ENCODE measurements at regions not wholly inside any gene's neighbourhood (a gene's known extent, or its start where the extent isn't known, plus 50 kb on each side); places are given as distances from the start of the nearest gene placed in this dataset.
"Not testable (repeated sequence)": the region's sequence is repeated elsewhere in the genome, so short reads cannot be mapped to it uniquely, and the experiment has no call there.

DNA sequence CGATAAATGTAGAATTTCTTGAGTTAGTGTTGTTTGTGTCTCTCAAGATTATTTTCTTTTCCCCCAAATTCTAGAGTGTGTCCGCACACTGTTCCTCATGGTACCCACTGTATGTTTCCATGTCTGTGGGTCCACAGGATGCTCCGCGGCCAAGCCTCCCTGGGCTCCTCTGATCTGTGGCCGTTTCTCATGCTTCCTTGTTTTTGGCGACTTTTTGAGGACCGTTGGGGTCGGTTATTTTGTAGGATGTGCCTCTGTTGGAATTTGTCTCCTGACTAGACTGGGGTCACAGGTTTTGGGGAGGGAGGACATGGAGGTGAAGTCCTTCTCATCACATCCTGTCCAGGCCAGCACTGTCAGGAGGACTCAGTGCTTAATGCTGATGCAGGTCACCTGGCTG, 140.0 kb downstream of the LAT start:
- no peaks in the 10 kb centered on the region for H3K36me3 Mint-ChIP-seq (ENCODE audit: low read depth)
- no peak for TF ChIP-seq CTCF (IDR thresholded peaks at IDR 0.05; ENCODE audit: unreplicated experiment in 3 of 3)
- no peaks in the 10 kb centered on the region for H3K9me3 Mint-ChIP-seq
- H3K27me3 Mint-ChIP-seq (ENCODE audit: low read depth) = peaks cover 4% of the 10 kb centered on the region
- no peak overlapping the region for H3K4me3 Mint-ChIP-seq
- H3K27ac Mint-ChIP-seq = no peak overlapping the region
- peaks cover 4% of the 10 kb centered on the region for H3K4me1 Mint-ChIP-seq

DNA sequence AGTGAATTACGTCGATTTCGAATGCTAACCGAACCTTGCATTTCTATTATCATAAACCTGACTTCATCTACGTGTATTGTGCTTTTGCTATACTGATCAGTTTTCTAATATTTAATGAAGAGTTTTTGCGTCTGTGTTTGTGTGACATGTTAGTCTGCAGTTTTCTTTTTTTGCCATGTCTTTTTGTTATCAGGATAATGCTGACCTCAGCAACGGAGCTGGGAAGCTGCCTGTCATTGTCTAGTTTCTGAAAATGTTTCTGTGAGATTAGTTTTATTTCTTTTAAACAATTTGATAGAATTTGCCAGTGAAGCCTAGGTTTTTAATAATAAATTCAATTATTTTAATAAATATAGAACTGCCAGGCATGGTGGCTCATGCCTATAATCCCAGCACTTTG, 139.3 kb downstream of the LAT start:
- not testable (repeated sequence) for H3K4me3 Mint-ChIP-seq; H3K9me3 Mint-ChIP-seq; H3K36me3 Mint-ChIP-seq (ENCODE audit: low read depth); H3K27ac Mint-ChIP-seq; H3K27me3 Mint-ChIP-seq (ENCODE audit: low read depth); H3K4me1 Mint-ChIP-seq

DNA sequence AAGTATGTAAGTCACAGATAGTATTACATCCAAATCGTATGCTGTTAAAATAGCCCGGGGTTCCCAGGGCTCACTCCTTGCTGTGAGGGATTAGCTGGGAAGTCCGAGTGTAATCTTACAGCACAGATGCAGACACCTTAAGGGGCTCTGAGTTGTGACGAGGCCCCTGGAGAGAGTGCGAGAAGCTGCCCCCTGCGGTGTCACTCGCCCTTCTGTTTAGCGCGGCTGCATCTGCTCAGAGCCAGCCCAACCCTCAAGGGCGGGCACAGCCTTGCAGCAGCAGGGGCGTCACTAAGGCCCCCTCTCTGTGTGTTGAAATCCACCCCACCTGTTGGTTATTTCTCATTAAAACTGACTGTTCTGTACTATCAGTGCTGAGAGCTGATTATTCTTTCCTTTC, 135.8 kb downstream of the LAT start:
- Mint-ChIP-seq H3K4me1 (peaks cover 11% of the 10 kb centered on the region), H3K27me3 (ENCODE audit: low read depth) (peaks cover 12% of the 10 kb centered on the region)
- H3K4me3 Mint-ChIP-seq; H3K9me3 Mint-ChIP-seq; H3K27ac Mint-ChIP-seq; H3K36me3 Mint-ChIP-seq (ENCODE audit: low read depth): not testable (repeated sequence)

DNA sequence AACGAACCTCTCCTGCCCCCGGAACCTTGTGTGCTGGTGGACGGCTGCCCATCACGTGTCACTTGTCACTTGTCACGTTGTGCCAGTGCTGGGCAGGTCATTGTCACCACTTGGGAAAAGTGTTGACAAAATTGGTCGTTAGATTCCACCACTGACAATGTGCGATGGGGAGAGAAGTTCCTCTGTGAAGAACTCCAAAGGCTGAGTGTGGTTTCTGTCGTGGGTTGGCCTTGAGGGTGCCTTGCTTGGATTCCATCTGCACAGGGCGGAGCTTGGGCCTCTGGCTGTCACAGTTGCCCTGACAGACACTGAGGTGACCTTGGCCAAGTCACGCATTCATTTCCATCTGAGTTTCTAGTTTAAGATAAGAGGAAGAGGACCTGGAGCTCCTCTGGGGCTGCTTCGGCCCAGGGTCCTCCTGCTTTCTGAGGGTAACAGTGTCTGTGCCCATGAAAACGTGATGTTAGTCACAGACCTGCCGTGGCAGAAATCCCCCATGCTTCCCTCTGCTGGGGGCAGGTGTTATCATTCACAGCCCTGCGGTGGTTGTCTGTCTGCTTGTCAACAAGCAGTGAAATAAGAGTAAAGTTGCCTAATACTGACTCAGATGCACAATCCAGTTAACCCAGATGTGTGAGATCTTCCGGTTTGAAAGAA, 133.6 kb downstream of the LAT start:
- H3K4me1 Mint-ChIP-seq = peaks cover 29% of the 10 kb centered on the region
- peaks cover 12% of the 10 kb centered on the region for H3K27me3 Mint-ChIP-seq (ENCODE audit: low read depth)
- H3K9me3 Mint-ChIP-seq; H3K36me3 Mint-ChIP-seq (ENCODE audit: low read depth); H3K27ac Mint-ChIP-seq; H3K4me3 Mint-ChIP-seq: not testable (repeated sequence)

- Mint-ChIP-seq H3K27ac (no peak overlapping the region), H3K9me3 (no peaks in the 10 kb centered on the region), H3K27me3 (ENCODE audit: low read depth) (peaks cover 12% of the 10 kb centered on the region), H3K4me3 (no peak overlapping the region), H3K4me1 (peaks cover 36% of the 10 kb centered on the region), H3K36me3 (ENCODE audit: low read depth) (no peaks in the 10 kb centered on the region)
- TF ChIP-seq CTCF (IDR thresholded peaks at IDR 0.05; ENCODE audit: unreplicated experiment in 3 of 3) = no peak
Measured at GRCh38 chr16:29117631-29118030, 132.8 kb downstream of the LAT start.

DNA sequence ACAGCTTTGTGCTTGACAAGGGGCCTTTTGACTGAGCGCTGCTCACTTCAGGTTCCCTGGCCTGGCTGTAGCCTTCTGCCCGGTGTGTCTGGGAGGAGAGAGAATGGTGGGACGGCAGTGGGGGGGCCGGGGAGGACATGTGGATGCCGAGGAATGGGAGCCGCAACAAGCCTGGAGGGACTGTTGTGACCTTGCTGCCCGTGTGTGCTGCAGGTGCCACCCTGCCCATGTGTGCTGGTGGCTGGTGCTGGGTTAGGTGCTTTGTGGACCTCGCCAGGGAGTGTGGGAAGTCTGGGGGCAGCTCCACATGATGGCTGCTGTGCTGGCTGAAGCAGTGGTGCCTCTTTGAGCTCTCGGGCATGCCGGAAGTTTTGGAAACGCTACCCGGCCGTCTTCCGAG, 132.1 kb downstream of the LAT start:
- H3K36me3 Mint-ChIP-seq (ENCODE audit: low read depth) = no peaks in the 10 kb centered on the region
- H3K4me1 Mint-ChIP-seq = peaks cover 42% of the 10 kb centered on the region
- TF ChIP-seq CTCF (IDR thresholded peaks at IDR 0.05; ENCODE audit: unreplicated experiment in 3 of 3) = no peak
- peak overlapping the region in 1 of 3 experiments; percentile 45 for H3K27ac Mint-ChIP-seq
- peaks cover 12% of the 10 kb centered on the region for H3K27me3 Mint-ChIP-seq (ENCODE audit: low read depth)
- no peak overlapping the region for H3K4me3 Mint-ChIP-seq
- H3K9me3 Mint-ChIP-seq = no peaks in the 10 kb centered on the region

DNA sequence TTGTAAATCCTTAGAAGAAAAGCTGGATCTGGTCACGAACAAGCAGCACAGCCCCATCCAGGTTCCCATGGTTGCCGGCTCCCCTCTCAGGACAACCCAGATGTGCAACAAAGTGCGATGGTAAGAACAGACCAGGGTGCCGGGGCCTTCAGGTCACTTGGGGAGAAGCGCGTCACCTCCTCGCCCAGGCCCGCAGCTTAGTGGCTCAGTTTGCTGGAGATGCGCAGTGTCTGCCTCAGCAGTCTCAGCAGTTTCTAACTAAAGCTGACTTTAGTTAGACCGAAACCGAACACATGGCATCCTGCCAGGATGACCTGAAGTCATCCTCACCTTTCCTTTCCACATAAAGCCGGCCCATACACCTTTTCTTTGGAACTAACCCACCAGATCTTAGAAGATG, 131.4 kb downstream of the LAT start:
- not testable (repeated sequence) for H3K36me3 Mint-ChIP-seq (ENCODE audit: low read depth); H3K27ac Mint-ChIP-seq; H3K9me3 Mint-ChIP-seq; H3K4me3 Mint-ChIP-seq
- peaks cover 11% of the 10 kb centered on the region for H3K27me3 Mint-ChIP-seq (ENCODE audit: low read depth)
- peaks cover 46% of the 10 kb centered on the region for H3K4me1 Mint-ChIP-seq

GRCh38 chr16:29115802-29116141, 130.9 kb downstream of the LAT start:
- peak overlapping the region in 1 of 3 experiments; percentile 72 for H3K27ac Mint-ChIP-seq
- not testable (repeated sequence) for H3K4me3 Mint-ChIP-seq; H3K9me3 Mint-ChIP-seq; H3K36me3 Mint-ChIP-seq (ENCODE audit: low read depth)
- peaks cover 46% of the 10 kb centered on the region for H3K4me1 Mint-ChIP-seq
- H3K27me3 Mint-ChIP-seq (ENCODE audit: low read depth) = peaks cover 14% of the 10 kb centered on the region
